ENCODE measurements at regions not wholly inside any gene's neighbourhood (a gene's known extent, or its start where the extent isn't known, plus 50 kb on each side); places are given as distances from the start of the nearest gene placed in this dataset.
A peak's percentile ranks its signal among the peaks of the same experiment; 100 is the strongest.
"Not testable (repeated sequence)": the region's sequence is repeated elsewhere in the genome, so short reads cannot be mapped to it uniquely, and the experiment has no call there.

DNA sequence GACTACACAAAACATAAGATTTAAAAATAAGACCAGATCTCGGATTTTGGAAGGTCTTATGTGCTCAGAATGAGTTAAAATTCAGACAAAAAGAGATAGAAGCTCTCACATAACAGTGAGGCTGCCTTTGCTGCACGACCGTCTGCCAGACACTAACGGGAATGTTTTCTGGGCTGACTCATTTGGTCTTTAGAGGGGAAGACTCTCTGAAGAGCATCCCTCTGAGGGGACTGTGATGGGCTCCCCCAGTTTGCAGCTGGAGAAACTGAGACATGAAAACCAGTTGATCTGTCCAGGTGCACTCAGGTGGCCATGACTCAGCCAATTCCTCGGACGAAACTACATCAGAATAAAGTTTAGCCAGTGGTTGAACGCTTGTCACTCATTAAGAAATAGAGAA, 153.9 kb downstream of the RNASET2 start:
- DNase-seq: no peak

DNA sequence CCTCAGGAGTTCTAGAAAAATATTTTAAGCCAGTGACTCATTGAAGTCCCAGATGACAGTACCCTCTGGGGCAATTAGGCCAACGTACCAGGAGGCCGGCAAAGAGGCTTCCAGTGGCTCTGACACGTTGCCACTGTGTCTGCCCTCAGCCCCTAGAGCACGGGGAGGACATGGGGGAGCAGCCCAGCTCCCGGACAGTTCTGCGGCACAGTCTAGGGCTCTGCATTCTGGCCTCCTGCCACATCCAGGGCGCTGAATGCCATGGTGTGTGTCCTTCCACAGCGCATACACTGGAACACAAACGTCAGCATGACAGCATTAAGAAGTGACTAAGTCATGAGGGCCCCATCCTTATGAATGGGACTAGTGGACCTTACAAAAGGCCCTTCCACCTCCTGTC, 156.2 kb downstream of the RNASET2 start:
- DNase-seq: no peak

DNA sequence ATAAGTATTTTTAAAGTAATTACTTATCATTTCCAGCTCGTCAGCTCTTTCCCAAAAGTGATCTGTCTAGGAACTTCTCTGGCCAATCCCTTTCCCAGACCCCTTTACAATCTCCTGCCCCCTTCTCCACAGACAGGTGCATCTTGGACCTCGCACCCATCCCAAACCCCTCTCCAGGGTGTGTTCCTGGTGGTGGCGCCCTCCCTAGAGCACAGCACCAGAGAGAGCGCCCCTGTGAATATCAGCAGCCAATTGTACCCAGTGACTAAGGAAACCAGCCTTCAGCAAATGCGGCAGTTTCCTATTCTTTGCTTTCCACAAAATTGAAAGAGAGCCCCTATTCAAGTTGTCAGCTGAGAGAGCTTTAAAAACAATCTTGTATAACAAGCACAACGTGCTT, 157.7 kb downstream of the RNASET2 start:
- no peak for DNase-seq

DNA sequence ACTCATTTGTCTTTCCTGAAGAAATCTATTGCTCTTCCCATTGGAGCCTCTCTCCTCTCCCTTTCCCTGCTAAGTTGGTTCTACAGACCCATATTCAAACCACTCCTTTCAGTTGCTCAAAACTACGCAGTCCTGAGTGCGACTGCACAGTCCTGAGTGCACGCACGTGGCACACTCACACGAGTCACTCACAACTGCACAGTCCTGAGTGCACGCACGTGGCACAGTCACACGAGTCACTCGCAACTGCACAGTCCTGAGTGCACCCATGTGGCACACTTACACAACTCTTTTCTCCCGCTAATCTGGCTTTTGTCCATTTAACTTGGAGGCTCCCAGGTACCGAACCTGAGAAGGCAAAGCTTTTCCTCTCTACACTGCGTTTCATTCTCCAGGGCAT, 159.7 kb downstream of the RNASET2 start:
- no peak for DNase-seq

DNA sequence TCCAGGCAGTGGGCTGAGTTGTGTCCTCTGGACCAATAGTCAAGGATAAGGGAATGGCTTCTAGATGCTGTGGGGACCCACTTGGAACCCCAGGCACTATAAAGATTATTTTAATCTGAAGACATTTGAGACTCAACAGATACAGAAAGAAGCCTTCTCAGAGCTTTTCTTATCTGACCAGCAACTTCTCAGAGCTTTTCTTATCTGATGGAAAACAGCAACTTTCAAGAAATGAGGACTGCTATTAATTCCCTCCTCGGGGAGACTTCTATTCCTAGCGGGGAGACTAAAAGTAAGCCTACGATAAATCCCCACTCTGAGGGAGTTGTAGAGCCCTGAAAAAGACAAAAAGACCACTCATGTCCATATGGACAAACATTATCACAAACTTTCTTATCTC, 160.5 kb downstream of the RNASET2 start:
- no peak for DNase-seq

DNA sequence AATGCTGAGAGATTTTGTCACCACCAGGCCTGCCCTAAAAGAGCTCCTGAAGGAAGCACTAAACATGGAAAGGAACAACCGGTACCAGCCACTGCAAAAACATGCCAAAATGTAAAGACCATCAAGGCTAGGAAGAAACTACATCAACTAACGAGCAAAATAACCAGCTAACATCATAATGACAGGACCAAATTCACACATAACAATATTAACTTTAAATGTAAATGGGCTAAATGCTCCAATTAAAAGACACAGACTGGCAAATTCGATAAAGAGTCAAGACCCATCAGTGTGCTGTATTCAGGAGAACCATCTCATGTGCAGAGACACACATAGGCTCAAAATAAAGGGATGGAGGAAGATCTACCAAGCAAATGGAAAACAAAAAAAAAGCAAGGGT, 163.8 kb upstream of the RPS6KA2 start:
- not testable (repeated sequence) for DNase-seq

DNA sequence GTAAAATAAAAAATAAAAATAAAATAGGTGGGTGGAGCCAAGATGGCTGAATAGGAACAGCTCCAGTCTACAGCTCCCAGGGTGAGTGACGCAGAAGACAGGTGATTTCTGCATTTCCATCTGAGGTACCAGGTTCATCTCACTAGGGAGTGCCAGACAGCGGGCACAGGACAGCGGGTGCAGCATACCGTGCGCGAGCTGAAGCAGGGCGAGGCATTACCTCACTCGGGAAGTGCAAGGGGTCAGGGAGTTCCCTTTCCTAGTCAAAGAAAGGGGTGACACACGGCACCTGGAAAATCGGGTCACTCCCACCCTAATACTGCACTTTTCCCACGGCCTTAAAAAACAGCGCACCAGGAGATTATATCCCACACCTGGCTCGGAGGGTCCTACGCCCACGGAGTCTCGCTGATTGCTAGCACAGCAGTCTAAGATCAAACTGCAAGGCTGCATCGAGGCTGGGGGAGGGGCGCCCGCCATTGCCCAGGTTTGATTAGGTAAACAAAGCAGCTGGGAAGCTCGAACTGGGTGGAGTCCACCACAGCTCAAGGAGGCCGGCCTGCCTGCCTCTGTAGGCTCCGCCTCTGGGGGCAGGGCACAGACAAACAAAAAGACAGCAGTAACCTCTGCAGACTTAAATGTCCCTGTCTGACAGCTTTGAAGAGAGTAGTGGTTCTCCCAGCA, 161.9 kb upstream of the RPS6KA2 start:
- DNase-seq: not testable (repeated sequence)

DNA sequence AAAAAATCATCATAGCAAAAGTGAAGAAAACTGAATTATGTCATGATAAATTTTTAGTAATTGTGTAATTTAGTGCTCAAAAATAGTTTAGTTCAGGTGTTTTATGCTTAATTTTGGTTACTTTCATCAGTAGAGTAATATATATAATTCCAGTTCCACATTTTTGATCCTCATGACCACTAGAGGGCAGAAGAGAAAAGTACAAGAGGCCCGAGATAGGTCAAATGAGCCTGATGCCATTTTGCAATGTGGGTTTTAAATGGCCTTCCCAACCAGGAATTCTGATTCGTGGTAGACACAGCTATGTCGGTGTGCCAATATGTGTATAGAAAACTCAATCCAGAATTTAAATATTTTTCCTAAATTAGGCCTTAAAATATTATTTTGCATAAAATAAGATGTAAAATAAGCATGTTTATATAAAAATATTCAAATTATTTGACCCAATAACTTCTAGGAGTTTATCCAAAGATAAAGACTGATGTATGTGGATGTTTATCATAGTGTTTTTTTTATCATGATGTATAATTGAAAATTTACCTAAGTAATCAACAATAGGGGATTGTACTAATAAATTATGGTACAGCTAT, 159.7 kb upstream of the RPS6KA2 start:
- no peak for DNase-seq

DNA sequence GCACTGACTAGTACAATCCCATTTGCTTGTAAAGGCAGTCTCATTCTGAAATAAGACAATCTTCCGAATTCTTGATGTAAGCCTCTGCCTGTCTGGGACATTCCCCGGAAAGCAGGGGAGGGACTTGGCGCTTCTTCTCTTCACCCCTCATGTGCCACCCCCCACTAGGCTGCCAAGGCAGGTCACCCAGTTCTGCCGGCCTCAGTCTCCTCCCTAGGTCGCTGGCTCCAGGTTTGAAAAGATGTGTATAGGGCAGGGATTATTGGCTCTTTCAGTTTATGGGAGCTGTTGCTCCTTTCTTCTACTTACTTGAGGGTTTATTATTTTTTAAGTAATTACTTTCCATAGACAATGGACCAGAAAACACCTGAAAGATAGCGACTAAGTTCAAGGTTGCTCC, 158.1 kb upstream of the RPS6KA2 start:
- DNase-seq: no peak

DNA sequence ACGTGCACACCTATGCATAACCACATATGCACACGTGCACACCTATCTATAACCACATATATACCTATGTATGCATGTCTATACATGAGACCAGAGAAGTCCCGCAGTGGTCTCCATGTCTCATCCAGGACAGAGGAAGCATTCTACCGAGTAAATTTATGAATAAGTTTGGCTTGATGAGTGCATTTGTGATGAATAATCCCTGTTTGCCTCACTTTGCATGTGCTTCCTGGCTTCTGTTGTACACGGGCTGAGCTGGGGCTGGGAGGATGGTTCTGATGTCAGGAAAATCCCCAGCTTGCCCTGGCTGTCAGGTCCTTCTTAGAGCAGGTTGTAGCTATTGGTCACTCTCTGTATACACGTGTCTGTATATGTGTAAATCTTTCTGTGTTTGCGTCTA, 157.6 kb upstream of the RPS6KA2 start:
- DNase-seq: no peak

DNA sequence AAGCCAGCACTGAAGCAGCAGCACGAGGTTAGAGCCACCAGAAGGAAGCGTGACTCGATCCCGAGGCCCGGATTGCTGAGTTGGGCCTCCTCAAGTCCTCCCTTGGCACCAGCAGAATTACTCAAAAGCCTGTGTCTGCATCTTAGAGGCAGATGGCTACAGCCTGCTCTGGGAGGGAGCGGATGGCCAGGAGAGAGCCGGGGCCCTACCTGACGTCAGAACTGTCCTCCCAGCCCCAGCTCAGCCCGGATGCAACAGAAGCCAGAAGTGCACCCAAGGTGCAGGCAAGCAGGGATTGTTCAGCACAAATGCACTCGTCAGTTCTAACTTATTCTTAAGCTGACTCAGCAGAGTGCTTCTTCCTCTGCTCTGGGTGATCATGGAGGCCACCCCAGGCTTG, 155.5 kb upstream of the RPS6KA2 start:
- no peak for DNase-seq

DNA sequence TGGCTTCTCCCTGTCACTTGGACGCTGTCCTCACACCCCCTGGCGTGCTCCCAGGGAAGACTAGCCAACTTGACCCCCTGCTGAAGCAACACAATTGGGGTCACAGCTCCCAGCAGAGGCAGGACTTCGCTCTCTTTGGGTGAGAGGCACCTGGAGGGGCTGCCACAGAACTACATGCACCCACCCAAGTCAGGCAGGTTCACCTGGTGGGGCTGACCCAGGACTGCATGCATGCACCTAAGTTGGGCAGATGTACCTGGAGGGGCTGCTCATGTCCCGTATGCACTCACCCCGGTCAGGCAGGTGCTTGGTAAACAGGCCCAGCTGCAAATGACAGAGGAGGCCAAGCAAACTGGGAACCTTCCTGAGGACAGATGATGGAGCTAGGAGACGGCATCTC, 154.3 kb upstream of the RPS6KA2 start:
- DNase-seq: no peak

DNA sequence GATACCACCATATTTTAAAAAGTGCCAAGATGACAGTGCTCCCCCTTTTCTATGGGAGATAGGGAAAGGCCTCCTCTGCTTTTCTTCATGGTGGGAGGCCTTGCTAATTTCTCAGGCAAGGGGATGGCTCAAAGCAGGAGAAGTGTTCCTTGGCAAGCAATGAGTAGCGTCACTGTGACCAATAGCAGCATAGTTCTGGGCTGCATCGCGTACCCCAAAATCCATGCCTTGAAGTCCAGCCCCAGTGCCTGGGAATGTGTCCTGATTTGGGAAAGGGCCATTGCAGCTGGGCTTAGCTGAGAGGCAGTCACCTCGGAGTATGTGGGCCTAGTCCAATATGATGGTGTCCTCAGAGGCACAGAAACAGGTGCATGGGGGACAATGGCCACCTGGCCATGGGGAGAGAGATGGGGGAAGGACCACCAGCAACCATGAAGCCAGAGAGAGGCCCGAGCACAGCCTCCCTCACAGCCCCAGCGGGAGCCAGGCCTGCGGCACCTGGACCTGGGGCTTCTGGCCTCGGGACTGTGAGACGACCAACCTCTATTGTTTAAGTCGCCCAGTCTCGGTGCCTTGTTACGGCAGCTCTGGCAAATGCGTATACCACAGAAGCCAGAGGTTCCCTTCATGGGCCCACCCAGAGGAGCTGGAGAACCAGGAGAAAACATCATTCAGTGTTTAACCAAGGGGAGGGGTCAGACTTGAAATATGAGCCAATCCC, 153.1 kb upstream of the RPS6KA2 start:
- no peak for DNase-seq

DNA sequence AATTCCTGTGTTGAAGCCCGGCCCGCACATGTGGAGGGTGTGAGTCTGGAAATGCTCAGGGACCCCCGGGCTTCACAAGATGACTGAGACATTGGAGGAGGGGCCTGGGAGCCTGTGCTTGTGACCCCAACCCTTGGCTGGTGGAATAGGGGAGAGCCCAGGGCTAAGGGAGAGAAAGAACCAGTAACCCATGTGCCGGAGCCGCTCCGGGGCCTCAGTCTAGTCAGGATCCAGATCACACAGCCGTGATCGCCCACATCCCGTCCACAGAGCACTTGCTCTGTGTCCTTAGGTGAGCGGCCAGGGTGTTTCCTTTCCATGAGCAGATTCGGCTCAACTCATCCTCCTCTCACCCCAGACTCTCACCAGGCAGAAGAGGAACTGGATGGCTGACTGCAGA, 152.3 kb upstream of the RPS6KA2 start:
- no peak for DNase-seq

DNA sequence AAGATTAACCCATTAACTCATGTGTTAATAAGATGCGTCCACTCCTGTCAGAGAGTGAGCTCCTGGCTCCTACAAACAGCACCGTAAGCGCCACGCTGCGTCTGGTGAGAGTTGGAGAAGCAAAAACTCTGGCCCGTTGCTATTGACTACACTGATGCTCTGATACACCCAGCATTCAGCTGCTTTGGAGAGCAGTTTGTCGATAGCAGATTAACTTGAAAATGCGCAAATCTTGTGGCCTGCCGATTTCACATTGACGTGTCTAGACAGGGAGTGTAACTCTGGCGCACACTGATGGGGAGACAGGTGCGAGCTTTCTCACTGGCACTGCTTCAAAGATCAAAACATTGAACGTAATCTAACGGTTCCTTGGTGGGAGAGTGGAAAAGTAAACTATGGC, 151.7 kb upstream of the RPS6KA2 start:
- DNase-seq: no peak

DNA sequence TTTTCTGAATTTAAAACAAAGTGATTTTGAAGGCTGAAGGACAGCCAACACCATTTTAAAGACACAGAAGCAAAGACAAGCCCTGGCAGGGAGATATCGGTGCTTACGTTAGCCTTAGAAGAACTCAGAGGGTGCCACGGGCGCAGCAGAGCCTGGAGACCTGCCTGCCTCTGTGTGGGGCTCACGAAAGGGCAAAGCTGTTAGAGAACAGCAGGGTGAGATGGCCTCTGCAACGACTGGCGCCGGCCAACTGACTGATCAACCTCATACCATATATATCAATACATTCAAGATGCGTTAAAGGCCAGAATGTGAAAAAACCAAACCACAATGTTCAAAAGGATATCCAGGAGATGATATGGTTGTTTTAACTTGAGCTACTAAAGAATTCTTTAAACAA, 151.0 kb upstream of the RPS6KA2 start:
- DNase-seq: no peak

DNA sequence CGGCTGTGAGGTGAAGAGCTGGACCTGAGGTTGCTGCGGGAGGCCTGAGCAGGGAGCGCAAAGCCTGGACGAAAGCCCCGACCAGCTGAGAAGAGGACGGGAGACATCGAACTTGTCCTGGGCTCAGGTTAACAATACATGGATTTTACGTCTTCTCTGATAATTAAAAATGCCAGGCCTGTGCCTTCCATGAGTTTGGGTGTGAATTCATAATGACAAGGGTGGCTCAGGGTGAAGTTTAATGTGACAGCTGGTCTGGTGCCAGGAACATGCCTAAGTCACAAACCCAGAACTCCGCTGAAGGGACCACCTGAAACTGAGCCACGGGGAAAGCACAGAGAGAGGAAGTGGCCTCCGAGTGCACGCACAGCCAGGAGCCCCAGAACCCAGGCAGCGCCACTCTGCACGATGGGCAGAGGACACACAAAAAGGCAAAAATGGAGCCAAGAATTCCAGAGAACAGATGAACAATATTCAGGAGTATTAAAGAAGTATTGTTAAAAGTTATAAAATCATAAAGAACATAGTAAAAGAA, 150.1 kb upstream of the RPS6KA2 start:
- no peak for DNase-seq

DNA sequence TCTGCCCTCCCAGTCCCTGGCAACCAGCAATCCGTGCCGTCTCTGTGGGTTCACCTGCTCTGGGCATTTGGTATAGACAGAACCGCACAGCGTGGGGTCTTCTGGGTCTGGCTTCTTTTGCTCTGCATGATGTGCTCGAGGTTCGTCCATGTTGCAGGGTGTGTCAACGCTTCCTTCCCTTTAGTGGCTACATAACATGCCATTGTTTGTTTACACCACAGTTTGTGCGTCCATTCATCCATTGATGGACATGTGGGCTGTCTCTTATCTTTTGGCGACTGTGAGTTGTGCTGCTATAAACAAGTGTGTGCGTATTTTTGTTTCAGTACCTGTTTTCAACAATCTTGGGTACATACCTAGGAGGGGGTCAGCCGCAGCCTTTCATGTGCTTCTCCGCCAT, 149.5 kb upstream of the RPS6KA2 start:
- no peak for DNase-seq

DNA sequence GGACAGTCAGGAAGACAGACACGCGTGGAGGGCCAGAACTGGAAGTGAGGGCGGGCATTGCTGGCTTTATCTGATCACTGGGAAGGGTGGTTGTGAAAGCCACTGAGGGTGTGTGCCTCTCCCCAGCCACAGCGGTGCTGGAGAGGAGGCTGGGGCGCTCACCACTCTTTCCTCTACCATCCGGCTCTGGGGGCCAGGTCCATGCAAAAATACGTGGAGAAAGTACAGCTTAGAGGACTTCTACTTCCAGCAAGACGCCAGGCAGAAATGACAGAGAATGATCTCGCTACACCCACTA, 148.8 kb upstream of the RPS6KA2 start:
- no peak for DNase-seq

DNA sequence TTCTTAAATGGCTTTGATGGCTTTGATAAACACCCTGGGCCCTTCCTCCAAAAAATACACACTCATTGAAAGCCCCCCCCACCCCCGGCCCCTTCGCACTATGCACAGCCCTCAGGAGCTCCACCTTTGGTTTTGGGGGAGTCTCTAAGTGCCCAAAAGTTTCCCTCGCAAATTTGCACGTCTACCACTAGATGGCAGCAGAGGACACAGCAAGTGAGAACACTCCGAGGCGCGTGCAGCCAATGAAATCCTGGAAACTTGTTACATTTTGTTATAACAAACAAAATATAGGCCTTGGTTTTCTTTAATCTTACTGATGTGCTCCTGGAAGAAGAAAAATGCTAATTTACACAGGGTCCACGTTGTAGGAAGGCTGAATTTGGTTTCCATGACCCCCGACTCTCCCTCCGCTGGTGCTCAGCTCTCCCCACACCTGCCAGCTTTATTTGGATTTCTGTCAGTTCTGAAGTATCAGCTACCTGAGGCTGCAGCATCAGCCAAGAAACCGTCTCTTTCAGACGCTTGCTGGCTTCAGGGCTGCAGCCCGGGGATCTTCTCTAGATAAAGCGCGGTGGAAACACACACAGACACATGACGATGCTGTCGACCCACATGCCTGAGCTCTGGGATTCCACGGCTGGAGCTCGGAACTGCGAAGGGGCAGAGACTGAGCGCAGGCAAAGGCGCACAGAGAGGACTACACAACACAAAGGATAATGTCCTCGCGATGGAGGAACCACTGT, 148.3 kb upstream of the RPS6KA2 start:
- DNase-seq: peak; percentile 20

DNA sequence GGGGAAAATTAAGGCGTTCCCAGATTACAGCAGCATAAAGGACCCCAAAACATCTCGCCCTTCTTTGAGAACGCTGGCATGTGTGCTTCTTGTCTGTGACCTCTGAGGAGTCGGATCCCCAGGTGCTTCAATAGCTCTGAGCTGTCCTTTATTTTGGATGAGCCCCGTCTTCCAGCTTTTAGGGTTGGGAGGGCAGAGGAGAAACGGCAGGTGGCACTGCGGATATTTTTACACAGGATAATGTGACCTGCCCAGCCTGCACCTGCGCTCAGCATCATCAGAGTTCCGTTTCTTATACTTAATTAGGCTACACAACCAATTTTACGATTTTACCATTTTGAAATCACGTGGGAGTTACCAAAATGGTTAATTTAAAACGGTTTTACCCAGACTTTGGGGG, 147.7 kb upstream of the RPS6KA2 start:
- DNase-seq: no peak

DNA sequence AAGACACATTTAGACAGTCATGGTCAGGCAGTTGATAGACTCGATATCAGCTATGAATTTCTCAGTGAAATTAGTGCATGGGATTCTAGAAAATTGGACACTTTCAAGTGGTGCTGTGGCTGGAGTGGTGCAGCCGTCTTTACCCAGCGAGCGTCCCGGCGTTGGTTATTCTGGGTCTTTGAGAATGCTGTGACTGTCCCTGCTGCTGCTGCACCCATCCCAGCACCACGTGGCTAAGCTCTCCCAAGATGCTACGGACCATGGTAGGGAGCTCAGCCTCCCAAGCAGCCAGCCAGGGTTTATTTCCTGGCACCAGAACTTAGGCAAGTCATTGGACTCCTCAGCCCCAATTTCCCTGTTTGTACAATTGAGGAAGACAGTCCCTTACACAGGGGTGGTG, 147.2 kb upstream of the RPS6KA2 start:
- DNase-seq: no peak

DNA sequence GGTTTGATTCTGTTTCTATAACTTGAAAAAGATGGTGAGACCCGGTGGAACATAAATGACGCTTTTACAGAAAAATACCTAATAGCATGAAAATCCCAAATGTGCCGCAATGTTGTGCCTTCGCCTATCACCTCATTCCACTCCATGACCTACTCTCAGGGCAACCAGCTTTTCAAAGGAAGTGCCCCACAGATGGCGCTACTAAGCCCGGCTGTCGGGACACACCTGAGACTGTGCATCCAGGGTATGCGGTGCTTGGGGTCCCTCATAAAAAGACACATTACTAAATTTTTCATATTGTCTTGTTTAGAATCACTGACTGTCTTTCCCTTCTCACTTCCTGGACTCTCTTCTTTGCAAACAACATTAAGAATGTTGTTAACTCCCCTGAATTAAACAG, 145.5 kb upstream of the RPS6KA2 start:
- DNase-seq: no peak

DNA sequence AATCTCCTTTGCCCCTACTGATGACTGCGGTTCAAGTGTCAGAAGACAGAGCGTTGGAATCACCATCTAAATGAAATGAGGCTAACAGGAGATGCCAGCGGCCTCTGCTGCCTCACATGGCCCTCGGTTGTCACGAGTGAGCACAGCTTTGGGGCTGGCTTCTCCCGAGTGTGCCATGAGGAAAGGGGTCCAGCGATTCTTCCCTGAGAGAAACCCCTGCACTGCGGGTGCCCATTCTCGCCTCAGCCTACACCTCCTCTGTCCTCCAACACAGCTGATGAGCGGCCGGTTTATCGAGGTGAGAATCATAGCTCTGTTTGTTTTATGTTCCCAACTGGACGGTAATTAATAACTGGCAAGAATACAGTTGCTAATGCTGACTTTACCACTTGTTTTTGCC, 144.7 kb upstream of the RPS6KA2 start:
- no peak for DNase-seq

All from NK-92 treated with Interleukin-12 subunit alpha and Interleukin-12 subunit beta, amount 100 ng/mL, for 24 hours (cell line).